GM12878 (cell line): ENCODE measurements at regions not wholly inside any gene's neighbourhood (a gene's known extent, or its start where the extent isn't known, plus 50 kb on each side); places are given as distances from the start of the nearest gene placed in this dataset.

Source experiments
- ATAC-seq: fragments of 200-7000 bp; cut with Tn5 transposase; 3 replicates; pipeline ENCODE4 v1.9.1; 2020; ENCODE audit warnings: mild to moderate bottlenecking, moderate library complexity
- BruUV-seq: library from RNA; stranded (reverse); fragments of 400-500 nt; replicated peaks from 2 replicates; lab custom pipeline; 2021; lab: Mats Ljungman, UMichigan
- CTCF ChIA-PET: fragments of 300-600 bp; sonication (Branson Sonifier 250); formaldehyde crosslinking; extraction: SDS; loops from one replicate; lab custom pipeline; 2021; ENCODE audit warnings: inconsistent platforms; lab: Yijun Ruan, JAX
- POLR2A ChIA-PET: fragments of 350-600 bp; formaldehyde crosslinking; extraction: SDS; loops from one replicate; lab custom pipeline; 2021; ENCODE audit warnings: inconsistent platforms; lab: Charles Lee
- RAD21 ChIA-PET: fragments of 300-600 bp; sonication (Branson Sonifier 250); formaldehyde crosslinking; loops from one replicate; lab custom pipeline; 2023; ENCODE audit warnings: antibody characterized with exemption; ENCODE audit not compliant: unreplicated experiment; lab: Charles Lee
- SMC1A ChIA-PET: fragments of 300-600 bp; sonication (Branson Sonifier 250); formaldehyde crosslinking; loops from one replicate; lab custom pipeline; 2023; ENCODE audit not compliant: unreplicated experiment, uncharacterized antibody; lab: Charles Lee
- DNase-seq: peaks from one replicate; pipeline ENCODE4 v3.0.0-alpha.2; 2011; ENCODE audit warnings: low read depth, low spot score
- FAIRE-seq: peaks from 3 replicates; lab custom pipeline; 2011; peaks lifted over from hg19 to GRCh38; lab: Jason Lieb, UNC
- H2AFZ ChIP-seq: 2 replicates; pipeline ENCODE4 v1.6.0; 2011; ENCODE audit warnings: low read depth, low read length, control low read depth; ENCODE audit not compliant: control insufficient read depth
- H3K27ac ChIP-seq: 2 replicates; pipeline ENCODE4 v1.5.1; 2011; ENCODE audit warnings: control low read depth; ENCODE audit not compliant: control insufficient read depth, insufficient read depth
- H3K27me3 ChIP-seq, 2 experiments: replicated peaks in 1 of 2; 2 replicates each; pipeline versions ENCODE4 v1.6.0 to v1.6.1; 2011; ENCODE audit warnings: low read length in 1 of 2; ENCODE audit not compliant: control insufficient read depth in 2 of 2, insufficient read depth in 2 of 2
- H3K36me3 ChIP-seq, 2 experiments: 2 replicates each; pipeline ENCODE4 v1.5.1; 2011; ENCODE audit warnings: low read length in 1 of 2; ENCODE audit not compliant: control insufficient read depth in 2 of 2, insufficient read depth in 2 of 2
- H3K4me1 ChIP-seq: 2 replicates; pipeline ENCODE4 v1.6.1; 2011; ENCODE audit warnings: mild to moderate bottlenecking, low read length, moderate library complexity, mixed read lengths; ENCODE audit not compliant: control insufficient read depth, insufficient read depth
- H3K4me2 ChIP-seq: 2 replicates; pipeline ENCODE4 v1.6.0; 2011; ENCODE audit warnings: control low read depth; ENCODE audit not compliant: control insufficient read depth, insufficient read depth
- H3K4me3 ChIP-seq: fragments of 200-600 bp; sonication (generic); 2 replicates; pipeline ENCODE4 v1.5.1; 2016
- H3K79me2 ChIP-seq: 2 replicates; pipeline ENCODE4 v1.6.0; 2011; ENCODE audit warnings: low read length; ENCODE audit not compliant: control insufficient read depth, insufficient read depth
- H3K9ac ChIP-seq: 2 replicates; pipeline ENCODE4 v1.8.0; 2011; ENCODE audit warnings: low read length, control low read depth, mixed read lengths; ENCODE audit not compliant: control insufficient read depth, insufficient read depth
- H3K9me3 ChIP-seq: replicated peaks from 3 replicates; pipeline ENCODE4 v1.5.1; 2011; ENCODE audit warnings: mild to moderate bottlenecking, low read length; ENCODE audit not compliant: control insufficient read depth, insufficient read depth
- H4K20me1 ChIP-seq: 2 replicates; pipeline ENCODE4 v1.6.0; 2011; ENCODE audit not compliant: control insufficient read depth, insufficient read depth
- FOS ChIP-seq: IDR thresholded peaks from 3 replicates; pipeline ENCODE4 v1.6.1; 2011; ENCODE audit warnings: borderline replicate concordance; ENCODE audit not compliant: insufficient read length; ENCODE audit errors: extremely low read depth
- RAD21 ChIP-seq: IDR thresholded peaks from 2 replicates; pipeline ENCODE4 v1.6.1; 2011; ENCODE audit warnings: mild to moderate bottlenecking, low read depth, low read length, moderate library complexity; ENCODE audit not compliant: insufficient read depth
- SMC3 ChIP-seq: IDR thresholded peaks from 2 replicates; pipeline ENCODE4 v1.6.1; 2011; ENCODE audit warnings: low read length, improper control_type of control experiment, borderline replicate concordance
- TCF7 ChIP-seq: IDR thresholded peaks from 2 replicates; pipeline ENCODE4 v1.6.1; 2014; ENCODE audit warnings: antibody characterized with exemption, borderline replicate concordance
- WGBS: methylation state at CpG from one replicate; pipeline ENCODE4 v1.1.6; 2016; ENCODE audit warnings: low lambda C conversion rate; ENCODE audit not compliant: insufficient replicate concordance, insufficient coverage; ENCODE audit errors: missing lambda C conversion rate; 5-methylcytosine and 5-hydroxymethylcytosine counted together
- in situ Hi-C: fragments of 300-500 bp; cut with MboI; formaldehyde crosslinking; loops from 9 replicates; pipeline ENCODE4 v1.14.3; 2018; ENCODE audit warnings: mixed read lengths
- intact Hi-C: fragments of 100-400 bp; cut with micrococcal nuclease; formaldehyde crosslinking; loops from one replicate; pipeline ENCODE4 v1.14.2; 2022; ENCODE audit not compliant: unreplicated experiment
- TF ChIP-seq, protein P1 (sequence below), 3 experiments: IDR thresholded peaks in 2 of 3; conservative IDR thresholded peaks in 1 of 3; 2 replicates each; pipeline ENCODE4 v1.5.1; 2011; ENCODE audit warnings: low read depth in 3 of 3, low read length in 3 of 3, mild to moderate bottlenecking in 3 of 3, control low read depth in 2 of 3, moderate library complexity in 2 of 3, inconsistent platforms in 1 of 3, mixed read lengths in 1 of 3; ENCODE audit not compliant: control insufficient read depth in 2 of 3, insufficient read depth in 1 of 3; ENCODE audit errors: extremely low read depth in 1 of 3

- in situ Hi-C loops (no loop called here), intact Hi-C loops (no loop called here)
- Histone ChIP-seq H3K79me2 (no peaks in the 10 kb centered on the region), H3K4me1 (peaks cover 10% of the 10 kb centered on the region), H3K36me3 (no peaks in the 10 kb centered on the region), H3K27me3 (no peaks in the 10 kb centered on the region), H4K20me1 (no peaks in the 10 kb centered on the region), H3K27ac (no peak overlapping the region), H3K4me2 (no peak overlapping the region), H3K9ac (no peak overlapping the region), H3K4me3 (no peak overlapping the region), H2AFZ (peak overlapping the region; percentile 20; the same call in 1 of the 2 replicates), H3K9me3 (no peaks in the 10 kb centered on the region)
- ChIA-PET RAD21 (interaction anchor here (0.7 to 5.6 kb wide), 15 partner anchors 19 to 228 kb away, joined by 3 to 127 read pairs (median 5); no protein-coding TSS in a partner anchor), SMC1A (interaction anchor here (0.7 to 4.1 kb wide), 11 partner anchors 10 to 226 kb away, joined by 3 to 76 read pairs (median 3); no protein-coding TSS in a partner anchor), POLR2A (interaction anchor here (0.7 kb wide), 1 partner anchor 92 kb away, joined by 3 read pairs; no protein-coding TSS in a partner anchor), CTCF (interaction anchor here (0.6 to 6.2 kb wide), 27 partner anchors 9 to 799 kb away, joined by 3 to 165 read pairs (median 4); no protein-coding TSS in a partner anchor)
- WGBS = 31% methylated on average over 2 of the region's 2 CpGs
- DNase-seq (no peak), FAIRE-seq (no peak), ATAC-seq (no peak)
- no TSS peak for BruUV-seq
- TF ChIP-seq SMC3 (peak; percentile 27; the same call in 1 of the 2 replicates), TCF7 (no peak), RAD21 (peak; percentile 52), FOS (no peak)
- TF ChIP-seq, protein P1, sequence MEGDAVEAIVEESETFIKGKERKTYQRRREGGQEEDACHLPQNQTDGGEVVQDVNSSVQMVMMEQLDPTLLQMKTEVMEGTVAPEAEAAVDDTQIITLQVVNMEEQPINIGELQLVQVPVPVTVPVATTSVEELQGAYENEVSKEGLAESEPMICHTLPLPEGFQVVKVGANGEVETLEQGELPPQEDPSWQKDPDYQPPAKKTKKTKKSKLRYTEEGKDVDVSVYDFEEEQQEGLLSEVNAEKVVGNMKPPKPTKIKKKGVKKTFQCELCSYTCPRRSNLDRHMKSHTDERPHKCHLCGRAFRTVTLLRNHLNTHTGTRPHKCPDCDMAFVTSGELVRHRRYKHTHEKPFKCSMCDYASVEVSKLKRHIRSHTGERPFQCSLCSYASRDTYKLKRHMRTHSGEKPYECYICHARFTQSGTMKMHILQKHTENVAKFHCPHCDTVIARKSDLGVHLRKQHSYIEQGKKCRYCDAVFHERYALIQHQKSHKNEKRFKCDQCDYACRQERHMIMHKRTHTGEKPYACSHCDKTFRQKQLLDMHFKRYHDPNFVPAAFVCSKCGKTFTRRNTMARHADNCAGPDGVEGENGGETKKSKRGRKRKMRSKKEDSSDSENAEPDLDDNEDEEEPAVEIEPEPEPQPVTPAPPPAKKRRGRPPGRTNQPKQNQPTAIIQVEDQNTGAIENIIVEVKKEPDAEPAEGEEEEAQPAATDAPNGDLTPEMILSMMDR (IDR thresholded peaks at IDR 0.05 in 2 of 3, conservative IDR thresholded peaks at IDR 0.05 in 1 of 3; ENCODE audit: control insufficient read depth in 2 of 3, extremely low read depth in 1 of 3, insufficient read depth in 1 of 3, low read depth in 3 of 3, low read length in 3 of 3) = peak in 2 of 3 experiments; percentile 15 to 46; a peak in 3 of 6 replicates
Measured at GRCh38 chr7:142585425-142585824, 163.8 kb upstream of the PRSS1 start.
